Mammary epithelial cell (primary cell): ENCODE measurements at regions not wholly inside any gene's neighbourhood (a gene's known extent, or its start where the extent isn't known, plus 50 kb on each side); places are given as distances from the start of the nearest gene placed in this dataset.

Experiments used
- CTCF ChIP-seq, 2 donors: IDR thresholded peaks in 1 of 2; conservative IDR thresholded peaks in 1 of 2; 2 replicates each; pipeline ENCODE4 v1.5.1; 2011 to 2012; ENCODE audit warnings: inconsistent platforms in 2 of 2, low read length in 2 of 2, mild to moderate bottlenecking in 2 of 2, control low read depth in 1 of 2, low read depth in 1 of 2; ENCODE audit not compliant: insufficient read depth in 1 of 2; ENCODE audit errors: extremely low read depth in 1 of 2
- EZH2 ChIP-seq: IDR thresholded peaks from 2 replicates; pipeline ENCODE4 v1.6.1; 2012; ENCODE audit warnings: low read length, inconsistent platforms, borderline replicate concordance

GRCh38 chr13:78258304-78258703 is 339.7 kb upstream of the EDNRB start:
- TF ChIP-seq EZH2: no peak
- TF ChIP-seq CTCF (conservative IDR thresholded peaks at IDR 0.05 in 1 of 2, IDR thresholded peaks at IDR 0.05 in 1 of 2; ENCODE audit: extremely low read depth in 1 of 2, insufficient read depth in 1 of 2, low read depth in 1 of 2, low read length in 2 of 2): no peak
